ENCODE measurements at regions not wholly inside any gene's neighbourhood (a gene's known extent, or its start where the extent isn't known, plus 50 kb on each side); places are given as distances from the start of the nearest gene placed in this dataset.

DNA sequence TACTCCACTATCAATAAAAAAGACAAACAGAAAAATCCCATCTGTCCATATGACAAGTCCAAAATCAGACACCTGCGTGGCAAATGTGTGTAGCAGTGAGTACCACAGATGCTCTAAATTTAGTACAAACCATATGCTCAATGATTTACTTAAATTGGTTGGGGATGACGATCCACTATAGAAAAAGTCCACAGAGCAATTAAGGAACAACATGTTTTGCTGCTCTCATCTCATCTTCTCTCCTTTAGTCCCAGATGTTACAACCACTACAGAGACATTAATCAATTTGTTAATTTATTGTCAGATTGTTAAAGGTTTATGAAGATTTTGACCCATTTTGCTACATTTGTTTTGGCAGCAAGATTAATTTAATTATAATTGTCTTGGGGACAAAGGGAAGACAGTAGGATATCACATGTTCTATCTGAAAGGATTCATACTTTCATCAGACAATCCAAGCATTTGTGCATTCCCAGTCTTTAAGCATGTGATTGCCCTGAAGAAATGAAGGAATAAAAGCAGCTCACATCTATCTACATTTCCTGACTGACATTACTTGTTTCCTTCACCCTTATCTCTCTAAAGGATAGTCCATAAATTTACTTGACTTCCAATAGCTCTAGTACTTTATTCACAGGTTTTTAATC, 2268.1 kb downstream of the PCDH7 start:
- no peaks in the 10 kb centered on the region for H3K4me1 ChIP-seq (ENCODE audit: control insufficient read depth, insufficient read depth, low read length)
- ATAC-seq = no peak
- Mint-ChIP-seq H3K4me3 (no peak overlapping the region), H3K27me3 (ENCODE audit: low read depth in 2 of 2) (no peaks in the 10 kb centered on the region), H3K9me3 (peaks cover 4 to 13% of the 10 kb centered on the region in 2 donors), H3K27ac (no peak overlapping the region), H3K4me1 (no peaks in the 10 kb centered on the region), H3K36me3 (no peaks in the 10 kb centered on the region)
- 80% methylated on average over 1 of the region's 2 CpGs for WGBS (ENCODE audit: insufficient coverage)
- no peak overlapping the region for H3K4me3 ChIP-seq (ENCODE audit: low read length)
- no peak overlapping the region for H3K27ac ChIP-seq (ENCODE audit: low read length)
- no peaks in the 10 kb centered on the region for H3K9me3 ChIP-seq (ENCODE audit: control insufficient read depth, insufficient read depth, low read length)
- no peak for DNase-seq
- TF ChIP-seq, protein P1, sequence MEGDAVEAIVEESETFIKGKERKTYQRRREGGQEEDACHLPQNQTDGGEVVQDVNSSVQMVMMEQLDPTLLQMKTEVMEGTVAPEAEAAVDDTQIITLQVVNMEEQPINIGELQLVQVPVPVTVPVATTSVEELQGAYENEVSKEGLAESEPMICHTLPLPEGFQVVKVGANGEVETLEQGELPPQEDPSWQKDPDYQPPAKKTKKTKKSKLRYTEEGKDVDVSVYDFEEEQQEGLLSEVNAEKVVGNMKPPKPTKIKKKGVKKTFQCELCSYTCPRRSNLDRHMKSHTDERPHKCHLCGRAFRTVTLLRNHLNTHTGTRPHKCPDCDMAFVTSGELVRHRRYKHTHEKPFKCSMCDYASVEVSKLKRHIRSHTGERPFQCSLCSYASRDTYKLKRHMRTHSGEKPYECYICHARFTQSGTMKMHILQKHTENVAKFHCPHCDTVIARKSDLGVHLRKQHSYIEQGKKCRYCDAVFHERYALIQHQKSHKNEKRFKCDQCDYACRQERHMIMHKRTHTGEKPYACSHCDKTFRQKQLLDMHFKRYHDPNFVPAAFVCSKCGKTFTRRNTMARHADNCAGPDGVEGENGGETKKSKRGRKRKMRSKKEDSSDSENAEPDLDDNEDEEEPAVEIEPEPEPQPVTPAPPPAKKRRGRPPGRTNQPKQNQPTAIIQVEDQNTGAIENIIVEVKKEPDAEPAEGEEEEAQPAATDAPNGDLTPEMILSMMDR (IDR thresholded peaks at IDR 0.05) = no peak
- H3K27me3 ChIP-seq (ENCODE audit: control insufficient read depth, insufficient read depth, low read length) = no peaks in the 10 kb centered on the region
- intact Hi-C loops (cut with micrococcal nuclease) = no loop called here
- no peaks in the 10 kb centered on the region for H3K36me3 ChIP-seq (ENCODE audit: control insufficient read depth, insufficient read depth, low read length)

DNA sequence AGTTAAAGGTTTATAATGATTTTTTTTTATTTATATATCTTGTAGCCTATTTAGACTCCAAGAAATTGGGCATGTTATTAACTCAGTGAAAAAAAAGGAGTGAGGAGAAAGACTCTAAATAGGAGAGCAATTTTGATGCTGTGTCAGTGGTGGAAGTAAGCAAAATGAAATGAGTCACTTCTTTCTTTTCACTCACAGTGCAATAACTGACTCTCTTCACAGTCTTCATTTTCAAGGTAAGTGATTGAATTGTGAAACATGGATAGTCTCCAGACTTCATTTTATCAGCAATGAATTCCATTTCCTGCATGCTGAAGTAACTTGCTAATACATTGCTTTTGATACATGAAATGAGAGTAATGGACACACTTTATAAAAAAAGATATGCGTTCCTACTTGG, 2271.5 kb downstream of the PCDH7 start:
- DNase-seq = no peak
- no peaks in the 10 kb centered on the region for H3K4me1 ChIP-seq (ENCODE audit: control insufficient read depth, insufficient read depth, low read length)

DNA sequence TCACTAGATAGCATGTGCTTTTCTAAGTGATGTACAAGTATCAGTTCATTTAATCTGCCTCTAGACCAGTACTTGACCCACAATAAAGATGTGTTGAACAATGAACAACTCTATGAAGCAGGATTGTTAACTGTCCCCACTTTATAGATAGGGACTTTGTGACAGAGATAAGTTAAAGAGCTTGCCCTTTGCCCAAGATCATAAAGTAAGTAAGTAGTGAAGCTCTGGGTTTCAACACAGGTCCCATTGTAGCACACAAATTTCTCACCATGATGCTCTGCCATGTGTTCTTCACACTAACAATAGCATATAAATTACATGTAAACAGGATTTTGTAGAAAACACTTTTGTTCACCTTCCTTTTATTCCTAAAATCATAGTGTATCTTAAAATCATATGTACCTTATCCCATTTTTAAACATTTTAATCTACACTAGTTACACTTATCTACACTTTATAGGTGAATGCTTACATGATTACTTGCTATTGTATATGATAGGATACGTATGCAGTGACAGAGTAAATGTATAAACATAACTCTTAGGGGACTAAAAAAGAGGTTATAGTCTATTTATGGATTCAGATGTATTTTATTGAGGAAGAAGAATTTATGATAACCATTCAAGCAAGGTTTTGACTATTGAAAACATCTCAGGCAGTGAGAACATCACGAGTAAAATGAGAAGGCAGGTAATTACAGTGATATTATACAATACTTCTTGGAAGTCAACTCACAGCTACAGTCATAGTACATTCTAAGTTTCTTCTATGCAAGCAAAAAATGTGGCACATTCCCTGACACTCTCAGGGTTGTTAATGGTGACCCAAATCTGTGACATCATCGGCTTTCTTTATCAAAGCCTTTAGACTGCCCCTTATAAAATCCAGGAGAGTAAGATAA, 2275.1 kb downstream of the PCDH7 start:
- 92% methylated on average over 2 of the region's 3 CpGs for WGBS (ENCODE audit: insufficient coverage)

More for the DNA sequence above, 2271.5 kb downstream of the PCDH7 start:
- H3K9me3 ChIP-seq (ENCODE audit: control insufficient read depth, insufficient read depth, low read length) = no peaks in the 10 kb centered on the region
- no peaks in the 10 kb centered on the region for H3K36me3 ChIP-seq (ENCODE audit: control insufficient read depth, insufficient read depth, low read length)
- Mint-ChIP-seq H3K4me1 (no peaks in the 10 kb centered on the region), H3K27me3 (ENCODE audit: low read depth in 2 of 2) (no peaks in the 10 kb centered on the region), H3K36me3 (no peaks in the 10 kb centered on the region), H3K27ac (no peak overlapping the region), H3K4me3 (no peak overlapping the region), H3K9me3 (peaks cover 3 to 5% of the 10 kb centered on the region in 2 donors)
- intact Hi-C loops (cut with micrococcal nuclease) = no loop called here
- no peaks in the 10 kb centered on the region for H3K27me3 ChIP-seq (ENCODE audit: control insufficient read depth, insufficient read depth, low read length)
- TF ChIP-seq, protein P1 (IDR thresholded peaks at IDR 0.05) = no peak
- H3K27ac ChIP-seq (ENCODE audit: low read length) = no peak overlapping the region
- no peak for ATAC-seq
- WGBS (ENCODE audit: insufficient coverage) = no CpG with 5 or more reads among the region's 1 CpG
- no peak overlapping the region for H3K4me3 ChIP-seq (ENCODE audit: low read length)

More for the DNA sequence above, 2275.1 kb downstream of the PCDH7 start:
- Histone ChIP-seq H3K4me3 (ENCODE audit: low read length) (no peak overlapping the region), H3K27ac (ENCODE audit: low read length) (no peak overlapping the region), H3K36me3 (ENCODE audit: control insufficient read depth, insufficient read depth, low read length) (no peaks in the 10 kb centered on the region), H3K9me3 (ENCODE audit: control insufficient read depth, insufficient read depth, low read length) (no peaks in the 10 kb centered on the region), H3K4me1 (ENCODE audit: control insufficient read depth, insufficient read depth, low read length) (no peaks in the 10 kb centered on the region), H3K27me3 (ENCODE audit: control insufficient read depth, insufficient read depth, low read length) (no peaks in the 10 kb centered on the region)
- ATAC-seq = no peak
- H3K4me3 Mint-ChIP-seq = no peak overlapping the region
- no peak for DNase-seq
- H3K4me1 Mint-ChIP-seq = no peaks in the 10 kb centered on the region
- no peaks in the 10 kb centered on the region for H3K36me3 Mint-ChIP-seq
- H3K27ac Mint-ChIP-seq = no peak overlapping the region
- TF ChIP-seq, protein P1 (IDR thresholded peaks at IDR 0.05) = no peak
- no peaks in the 10 kb centered on the region for H3K27me3 Mint-ChIP-seq (ENCODE audit: low read depth in 2 of 2)
- intact Hi-C loops (cut with micrococcal nuclease) = no loop called here
- H3K9me3 Mint-ChIP-seq = peaks cover 13 to 15% of the 10 kb centered on the region in 2 donors

All from natural killer cell (primary cell).